DMS79 treated with DMSO at 0.1 percent for 48 hours (cell line): ENCODE measurements at regions not wholly inside any gene's neighbourhood (a gene's known extent, or its start where the extent isn't known, plus 50 kb on each side); places are given as distances from the start of the nearest gene placed in this dataset.
"Not testable (repeated sequence)": the region's sequence is repeated elsewhere in the genome, so short reads cannot be mapped to it uniquely, and the experiment has no call there.

Experiments used
- DNase-seq: peaks from one replicate; lab custom pipeline; 2025; lab: John Stamatoyannopoulos, UW

DNA sequence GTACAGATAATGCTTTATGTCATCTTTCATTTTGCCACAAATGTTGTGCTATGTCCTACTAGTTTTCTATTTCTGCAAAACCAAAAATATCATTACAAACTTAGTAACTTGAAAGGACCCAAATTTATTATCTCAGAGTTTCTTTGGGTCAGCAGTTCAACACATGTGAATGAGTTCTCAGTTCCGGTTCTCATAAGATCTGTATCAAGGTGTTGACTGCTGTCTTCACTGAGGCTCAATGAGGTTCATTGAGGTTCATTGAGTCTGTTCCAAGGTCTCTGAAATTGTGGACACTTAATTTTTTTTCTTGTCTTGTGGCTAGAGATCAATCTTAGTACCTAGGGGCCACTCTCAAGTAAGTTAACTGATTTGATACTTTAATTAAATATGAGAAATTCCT lies 525.1 kb upstream of the BRINP3 start:
- DNase-seq, result no peak

DNA sequence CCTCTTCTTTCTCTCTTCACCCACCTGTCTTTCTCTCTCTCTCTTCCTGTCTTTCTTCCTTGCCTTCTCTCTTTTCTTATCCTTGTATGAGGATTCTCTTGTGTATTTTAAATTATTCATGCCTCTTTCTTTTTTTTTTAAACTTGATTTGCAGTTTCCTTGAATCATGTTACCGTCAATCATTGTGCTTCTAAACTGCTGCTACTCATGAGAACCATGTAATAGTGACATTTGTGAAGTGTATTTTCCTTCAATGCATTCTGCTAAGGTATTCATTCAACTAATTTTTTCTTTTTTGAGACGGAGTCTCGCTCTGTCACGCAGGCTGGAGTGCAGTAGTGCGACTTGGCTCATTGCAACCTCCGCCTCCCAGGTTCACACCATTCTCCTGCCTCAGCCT lies 539.1 kb upstream of the BRINP3 start:
- DNase-seq, result no peak

GRCh38 chr1:191022856-191023255 lies 545.2 kb upstream of the BRINP3 start:
- no peak for DNase-seq

DNA sequence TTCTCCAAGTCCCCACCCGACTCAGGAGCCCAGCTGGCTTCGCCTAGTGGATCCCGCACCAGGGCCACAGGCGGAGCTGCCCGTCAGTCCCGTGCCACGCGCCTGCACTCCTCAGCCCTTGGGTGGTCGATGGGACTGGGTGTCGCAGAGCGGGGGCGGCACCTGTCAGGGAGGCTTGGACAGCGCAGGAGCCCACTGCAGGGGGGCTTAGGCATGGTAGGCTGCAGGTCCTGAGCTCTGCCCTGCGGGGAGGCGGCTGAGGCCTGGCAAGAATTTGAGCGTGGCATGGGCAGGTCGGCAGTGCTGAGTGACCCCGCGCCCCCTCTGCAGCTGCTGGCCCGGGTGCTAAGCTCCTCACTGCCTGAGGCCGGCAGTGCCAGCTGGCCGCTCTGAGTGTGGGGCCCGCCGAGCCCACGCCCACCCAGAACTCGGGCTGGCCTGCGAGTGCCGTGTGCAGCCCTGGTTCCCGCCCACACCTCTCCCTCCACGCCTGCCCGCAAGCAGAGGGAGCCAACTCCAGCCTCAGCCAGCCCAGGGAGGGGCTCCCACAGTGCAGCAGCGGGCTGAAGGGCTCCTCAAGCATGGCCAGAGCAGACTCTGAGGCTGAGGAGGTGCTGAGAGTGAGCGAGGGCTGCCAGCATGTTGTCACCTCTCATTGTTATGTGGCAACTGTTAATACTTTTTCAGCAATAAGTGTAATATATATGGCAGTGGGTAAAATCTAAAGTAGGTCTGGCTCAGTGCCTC lies 548.4 kb upstream of the BRINP3 start:
- DNase-seq, result no peak

GRCh38 chr1:191026828-191027227 lies 549.2 kb upstream of the BRINP3 start:
- no peak for DNase-seq

DNA sequence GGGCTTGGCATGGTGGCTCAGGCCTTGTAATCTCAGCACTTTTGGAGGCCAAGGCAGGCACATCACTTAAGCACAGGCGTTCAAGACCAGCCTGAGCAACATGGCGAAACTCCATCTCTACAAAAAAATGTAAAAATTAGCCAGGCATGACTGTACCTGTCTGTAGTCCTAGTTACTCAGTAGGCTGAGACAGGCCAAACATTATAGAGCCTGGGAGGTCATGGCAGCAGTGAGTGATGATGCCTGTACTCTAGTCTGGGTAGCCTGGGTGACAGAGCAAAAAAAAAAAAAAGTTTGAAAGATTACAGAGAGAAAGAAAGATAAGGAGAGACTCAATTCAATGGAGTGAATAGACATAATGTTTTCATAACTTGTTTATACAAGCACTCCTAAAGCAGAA lies 556.5 kb upstream of the BRINP3 start:
- DNase-seq, result no peak

GRCh38 chr1:191043066-191043465 lies 565.4 kb upstream of the BRINP3 start:
- no peak for DNase-seq

- no peak for DNase-seq
Observed at GRCh38 chr1:191049781-191050180, 572.1 kb upstream of the BRINP3 start.

DNA sequence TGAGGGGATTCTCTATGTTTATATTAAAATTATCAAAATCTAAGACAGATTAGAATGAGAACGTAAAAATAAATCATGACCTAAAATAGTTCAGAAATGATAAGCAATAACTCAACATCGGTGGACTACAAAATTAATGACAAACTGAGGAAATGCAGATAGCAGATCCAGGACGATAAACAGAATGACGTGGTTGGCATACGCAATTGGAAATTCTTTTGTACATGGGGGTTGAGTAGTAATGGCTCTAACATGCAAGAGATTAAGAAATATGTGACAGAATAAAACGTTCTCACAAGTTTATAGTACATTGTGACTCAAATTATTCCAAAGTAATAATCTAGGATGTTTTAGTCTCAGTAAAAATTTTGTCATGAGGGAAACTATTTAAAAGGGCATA lies 575.2 kb upstream of the BRINP3 start:
- DNase-seq, result no peak

DNA sequence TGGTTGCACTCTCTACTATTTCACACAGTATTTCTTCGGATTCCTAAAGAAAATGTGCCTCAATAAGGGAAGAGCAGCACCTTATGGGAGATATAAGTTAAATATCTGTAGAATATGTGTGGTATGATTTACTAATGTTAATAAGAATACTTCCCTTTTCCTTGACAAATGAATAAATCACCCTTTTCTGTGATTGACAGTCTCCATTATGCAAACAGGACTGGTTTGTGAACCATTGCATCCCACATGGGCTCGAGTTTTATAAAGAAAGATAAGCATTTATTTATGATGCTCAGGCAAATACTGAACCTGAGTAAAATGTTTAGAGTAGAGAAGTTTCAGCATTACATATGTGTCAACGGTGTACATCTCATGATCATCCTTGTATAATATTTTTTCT lies 587.7 kb upstream of the BRINP3 start:
- DNase-seq, result no peak

DNA sequence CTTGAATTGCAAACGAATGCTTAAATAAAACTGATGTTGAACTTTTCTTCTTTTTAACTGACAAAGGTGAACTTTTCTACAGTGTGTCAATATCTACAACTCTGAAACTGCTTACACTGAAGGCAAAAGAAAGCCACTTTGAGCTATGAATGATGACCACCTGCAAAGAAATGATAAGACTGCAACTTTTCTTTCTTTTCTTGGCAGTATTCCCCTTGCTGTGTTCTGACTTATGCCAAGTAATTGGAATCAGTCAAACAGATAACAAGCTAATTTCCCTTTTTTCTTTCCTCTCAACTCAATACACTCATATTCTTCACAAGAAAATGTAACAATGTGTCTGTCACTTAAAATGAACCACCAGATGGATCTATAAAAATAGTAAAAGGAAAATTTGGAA lies 588.1 kb upstream of the BRINP3 start:
- no peak for DNase-seq

- DNase-seq, result no peak
Observed at GRCh38 chr1:191074881-191075280, 597.2 kb upstream of the BRINP3 start.

GRCh38 chr1:191083090-191083489 lies 605.4 kb upstream of the BRINP3 start:
- not testable (repeated sequence) for DNase-seq

GRCh38 chr1:191085121-191085520 lies 607.5 kb upstream of the BRINP3 start:
- DNase-seq, result no peak

GRCh38 chr1:191086910-191087309 lies 609.2 kb upstream of the BRINP3 start:
- DNase-seq, result no peak

GRCh38 chr1:191096405-191096804 lies 618.7 kb upstream of the BRINP3 start:
- no peak for DNase-seq

- no peak for DNase-seq
Observed at GRCh38 chr1:191099696-191100095, 622.0 kb upstream of the BRINP3 start.

- no peak for DNase-seq
Observed at GRCh38 chr1:191101960-191102359, 624.3 kb upstream of the BRINP3 start.

DNA sequence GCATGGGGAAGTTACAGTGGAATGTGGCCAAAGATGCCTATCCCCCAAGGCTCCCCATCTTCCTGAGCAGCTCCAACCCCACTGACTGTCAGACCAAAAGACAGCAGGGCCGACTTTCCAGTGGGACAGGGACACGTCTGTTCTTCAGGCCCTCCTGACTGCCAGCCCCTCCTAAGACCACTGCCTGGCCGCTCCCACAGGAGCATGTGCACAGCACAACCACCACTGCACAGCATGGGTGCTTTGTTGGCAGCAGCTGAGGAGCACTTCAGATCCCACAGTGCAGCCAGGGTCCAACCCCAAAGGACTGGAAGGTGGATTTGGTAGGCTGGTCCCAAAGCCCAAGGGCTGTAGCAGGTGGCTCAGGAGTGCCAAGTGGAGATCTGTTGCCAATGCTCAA lies 648.3 kb upstream of the BRINP3 start:
- DNase-seq, result no peak

GRCh38 chr1:191134796-191135195 lies 657.1 kb upstream of the BRINP3 start:
- no peak for DNase-seq

GRCh38 chr1:191140038-191140437 lies 662.4 kb upstream of the BRINP3 start:
- no peak for DNase-seq

- DNase-seq, result no peak
Observed at GRCh38 chr1:191142748-191143147, 665.1 kb upstream of the BRINP3 start.

DNA sequence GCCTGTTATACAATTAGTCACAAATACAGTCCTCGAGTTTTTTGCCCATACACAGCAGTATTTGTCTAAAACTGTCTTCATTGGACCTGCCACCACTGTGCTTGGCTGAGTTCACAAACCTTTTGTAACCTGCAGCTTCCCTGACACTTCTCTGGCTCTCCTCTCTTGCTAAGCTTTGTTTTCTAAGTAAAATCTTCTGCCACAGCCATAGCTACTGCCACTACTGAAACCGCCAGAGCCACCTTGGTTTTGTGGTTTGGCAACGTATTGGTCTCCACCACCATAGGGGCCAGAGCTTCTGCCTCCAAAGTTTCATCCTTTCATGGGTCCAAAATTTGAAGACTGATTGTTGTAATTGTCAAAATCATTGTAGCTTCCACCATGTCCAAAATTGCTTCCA lies 668.2 kb upstream of the BRINP3 start:
- no peak for DNase-seq

DNA sequence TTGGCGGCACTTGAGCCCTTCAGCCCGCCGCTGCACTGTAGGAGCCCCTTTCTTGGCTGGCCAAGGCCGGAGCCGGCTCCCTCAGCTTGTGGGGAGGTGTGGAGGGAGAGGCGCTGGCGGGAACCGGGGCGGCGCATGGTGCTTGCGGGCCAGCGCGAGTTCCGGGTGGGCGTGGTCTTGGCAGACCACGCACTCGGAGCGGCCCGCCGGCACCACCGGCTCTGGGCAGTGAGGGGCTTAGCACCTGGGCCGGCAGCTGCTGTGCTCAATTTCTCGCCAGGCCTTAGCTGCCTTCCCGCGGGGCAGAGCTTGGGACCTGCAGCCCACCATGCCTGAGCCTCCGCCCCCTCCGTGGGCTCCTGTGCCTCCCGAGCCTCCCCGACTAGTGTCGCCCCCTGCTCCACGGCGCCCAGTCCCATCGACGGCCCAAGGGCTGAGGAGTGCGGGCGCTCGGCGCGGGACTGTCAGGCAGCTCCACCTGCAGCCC lies 673.7 kb upstream of the BRINP3 start:
- DNase-seq, result no peak
